A549 (cell line): ENCODE measurements at regions not wholly inside any gene's neighbourhood (a gene's known extent, or its start where the extent isn't known, plus 50 kb on each side); places are given as distances from the start of the nearest gene placed in this dataset.

Experiments
- CBX8 ChIP-seq: fragments of 200-600 bp; sonication (generic); IDR thresholded peaks from 2 replicates; pipeline ENCODE4 v1.6.1; 2016
- POLR2A ChIP-seq: IDR thresholded peaks from 2 replicates; pipeline ENCODE4 v1.6.1; 2012; ENCODE audit warnings: mild to moderate bottlenecking, low read length
- RAD21 ChIP-seq, 2 experiments: fragments of >200 bp in 1 of 2; sonication (Bioruptor Twin) in 1 of 2; formaldehyde crosslinking in 1 of 2; IDR thresholded peaks in 1 of 2; conservative IDR thresholded peaks in 1 of 2; 2 replicates in 1 of 2; 3 replicates in 1 of 2; pipeline ENCODE4 v1.6.1; 2012 to 2018; ENCODE audit warnings: inconsistent platforms in 1 of 2
- TF ChIP-seq, protein P1 (sequence below): fragments of 150-350 bp; IDR thresholded peaks from 2 replicates; pipeline ENCODE4 v1.6.1; 2014; ENCODE audit warnings: low read depth, mild to moderate bottlenecking, low read length

DNA sequence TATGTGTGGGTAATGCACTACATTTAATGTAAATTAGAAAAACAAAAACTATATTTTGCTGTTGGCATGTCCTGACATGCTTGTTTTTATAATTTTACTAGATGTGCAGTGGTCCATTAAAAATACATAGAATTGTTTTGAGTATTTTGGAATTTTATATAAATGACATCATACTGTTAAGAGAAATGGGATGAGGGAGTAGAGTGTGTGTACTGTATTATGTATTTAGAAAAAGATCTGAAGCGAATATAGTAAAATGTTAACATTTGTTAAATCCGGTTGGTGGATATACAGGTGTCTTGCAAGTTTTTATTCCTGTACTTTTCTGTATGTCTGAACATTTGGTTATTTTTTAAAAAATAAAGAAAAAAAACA is 288.4 kb upstream of the SATB1 start:
- TF ChIP-seq CBX8 (no peak), RAD21 (conservative IDR thresholded peaks at IDR 0.05 in 1 of 2, IDR thresholded peaks at IDR 0.05 in 1 of 2) (no peak), POLR2A (no peak)
- TF ChIP-seq, protein P1, sequence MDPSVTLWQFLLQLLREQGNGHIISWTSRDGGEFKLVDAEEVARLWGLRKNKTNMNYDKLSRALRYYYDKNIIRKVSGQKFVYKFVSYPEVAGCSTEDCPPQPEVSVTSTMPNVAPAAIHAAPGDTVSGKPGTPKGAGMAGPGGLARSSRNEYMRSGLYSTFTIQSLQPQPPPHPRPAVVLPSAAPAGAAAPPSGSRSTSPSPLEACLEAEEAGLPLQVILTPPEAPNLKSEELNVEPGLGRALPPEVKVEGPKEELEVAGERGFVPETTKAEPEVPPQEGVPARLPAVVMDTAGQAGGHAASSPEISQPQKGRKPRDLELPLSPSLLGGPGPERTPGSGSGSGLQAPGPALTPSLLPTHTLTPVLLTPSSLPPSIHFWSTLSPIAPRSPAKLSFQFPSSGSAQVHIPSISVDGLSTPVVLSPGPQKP: no peak
